ENCODE measurements at regions not wholly inside any gene's neighbourhood (a gene's known extent, or its start where the extent isn't known, plus 50 kb on each side); places are given as distances from the start of the nearest gene placed in this dataset.

GRCh38 chr1:217106231-217106901 is 383.1 kb upstream of the ESRRG start:
- no peak overlapping the region for H3K27ac ChIP-seq (ENCODE audit: low read depth, low read length)
- no peak overlapping the region for H3K4me3 ChIP-seq (ENCODE audit: low read depth in 1 of 5, low read length in 5 of 5)
- no peaks in the 10 kb centered on the region for H3K36me3 ChIP-seq (ENCODE audit: control insufficient read depth in 5 of 5, insufficient read depth in 5 of 5, low read length in 5 of 5)
- H3K9ac ChIP-seq (ENCODE audit: low read length in 5 of 5): no peak overlapping the region
- no peaks in the 10 kb centered on the region for H3K27me3 ChIP-seq (ENCODE audit: control insufficient read depth in 5 of 5, insufficient read depth in 4 of 5, low read length in 5 of 5)
- H3K9me3 ChIP-seq (ENCODE audit: control insufficient read depth in 5 of 5, low read length in 5 of 5): no peaks in the 10 kb centered on the region
- H3K4me1 ChIP-seq (ENCODE audit: control insufficient read depth in 5 of 5, insufficient read depth in 5 of 5, low read length in 5 of 5): no peaks in the 10 kb centered on the region

- Histone ChIP-seq H3K9me3 (ENCODE audit: control insufficient read depth in 5 of 5, low read length in 5 of 5) (no peaks in the 10 kb centered on the region), H3K27ac (ENCODE audit: low read depth, low read length) (no peak overlapping the region), H3K36me3 (ENCODE audit: control insufficient read depth in 5 of 5, insufficient read depth in 5 of 5, low read length in 5 of 5) (no peaks in the 10 kb centered on the region), H3K27me3 (ENCODE audit: control insufficient read depth in 5 of 5, insufficient read depth in 4 of 5, low read length in 5 of 5) (no peaks in the 10 kb centered on the region), H3K4me1 (ENCODE audit: control insufficient read depth in 5 of 5, insufficient read depth in 5 of 5, low read length in 5 of 5) (no peaks in the 10 kb centered on the region), H3K4me3 (ENCODE audit: low read depth in 1 of 5, low read length in 5 of 5) (no peak overlapping the region), H3K9ac (ENCODE audit: low read length in 5 of 5) (no peak overlapping the region)
Observed at GRCh38 chr1:217105437-217105836, 382.2 kb upstream of the ESRRG start.

- Histone ChIP-seq H3K4me1 (ENCODE audit: control insufficient read depth in 5 of 5, insufficient read depth in 5 of 5, low read length in 5 of 5) (peaks cover 0 to 3% (median 0%) of the 10 kb centered on the region in 5 donors), H3K9ac (ENCODE audit: low read length in 5 of 5) (no peak overlapping the region), H3K36me3 (ENCODE audit: control insufficient read depth in 5 of 5, insufficient read depth in 5 of 5, low read length in 5 of 5) (no peaks in the 10 kb centered on the region), H3K4me3 (ENCODE audit: low read depth in 1 of 5, low read length in 5 of 5) (no peak overlapping the region), H3K9me3 (ENCODE audit: control insufficient read depth in 5 of 5, low read length in 5 of 5) (no peaks in the 10 kb centered on the region), H3K27me3 (ENCODE audit: control insufficient read depth in 5 of 5, insufficient read depth in 4 of 5, low read length in 5 of 5) (no peaks in the 10 kb centered on the region), H3K27ac (ENCODE audit: low read depth, low read length) (no peak overlapping the region)
Observed at GRCh38 chr1:217097819-217098218, 374.6 kb upstream of the ESRRG start.

GRCh38 chr1:217096200-217096599 is 373.0 kb upstream of the ESRRG start:
- peaks cover 0 to 5% (median 0%) of the 10 kb centered on the region in 5 donors for H3K4me1 ChIP-seq (ENCODE audit: control insufficient read depth in 5 of 5, insufficient read depth in 5 of 5, low read length in 5 of 5)
- no peaks in the 10 kb centered on the region for H3K27me3 ChIP-seq (ENCODE audit: control insufficient read depth in 5 of 5, insufficient read depth in 4 of 5, low read length in 5 of 5)
- H3K9ac ChIP-seq (ENCODE audit: low read length in 5 of 5): no peak overlapping the region
- no peaks in the 10 kb centered on the region for H3K9me3 ChIP-seq (ENCODE audit: control insufficient read depth in 5 of 5, low read length in 5 of 5)
- no peak overlapping the region for H3K4me3 ChIP-seq (ENCODE audit: low read depth in 1 of 5, low read length in 5 of 5)
- no peaks in the 10 kb centered on the region for H3K36me3 ChIP-seq (ENCODE audit: control insufficient read depth in 5 of 5, insufficient read depth in 5 of 5, low read length in 5 of 5)
- no peak overlapping the region for H3K27ac ChIP-seq (ENCODE audit: low read depth, low read length)

DNA sequence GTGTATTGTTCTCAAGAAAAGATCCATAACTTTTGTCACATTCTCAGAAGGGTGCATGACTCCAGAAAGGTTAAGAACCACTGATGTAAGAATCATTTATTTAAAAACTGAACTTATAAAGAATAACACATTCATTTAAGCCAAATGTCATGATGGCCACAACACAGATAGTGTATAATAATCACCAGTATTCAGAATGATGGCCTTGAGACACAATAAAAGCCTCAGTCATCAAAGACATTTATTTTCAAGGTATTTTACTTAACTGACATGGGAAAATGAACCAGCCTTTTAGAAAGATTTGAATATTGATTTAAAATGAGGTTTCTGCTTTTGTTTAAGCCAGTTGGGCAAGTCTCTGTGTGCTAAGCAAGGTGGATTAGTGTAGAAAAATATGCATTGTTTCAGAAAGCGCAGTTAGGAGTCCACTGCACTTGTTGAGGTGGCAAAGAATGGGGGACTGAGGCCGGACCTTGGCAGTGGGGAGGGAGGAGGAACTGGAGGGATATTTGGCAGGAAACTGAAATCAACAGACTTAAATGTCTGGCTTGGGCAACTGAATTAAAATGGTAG is 371.9 kb upstream of the ESRRG start:
- Histone ChIP-seq H3K36me3 (ENCODE audit: control insufficient read depth in 5 of 5, insufficient read depth in 5 of 5, low read length in 5 of 5) (no peaks in the 10 kb centered on the region), H3K9me3 (ENCODE audit: control insufficient read depth in 5 of 5, low read length in 5 of 5) (no peaks in the 10 kb centered on the region), H3K4me1 (ENCODE audit: control insufficient read depth in 5 of 5, insufficient read depth in 5 of 5, low read length in 5 of 5) (peaks cover 0 to 12% (median 2%) of the 10 kb centered on the region in 5 donors), H3K27me3 (ENCODE audit: control insufficient read depth in 5 of 5, insufficient read depth in 4 of 5, low read length in 5 of 5) (peaks cover 0 to 3% (median 2%) of the 10 kb centered on the region in 5 donors), H3K9ac (ENCODE audit: low read length in 5 of 5) (no peak overlapping the region), H3K27ac (ENCODE audit: low read depth, low read length) (no peak overlapping the region), H3K4me3 (ENCODE audit: low read depth in 1 of 5, low read length in 5 of 5) (no peak overlapping the region)

GRCh38 chr1:217091561-217091960 is 368.3 kb upstream of the ESRRG start:
- Histone ChIP-seq H3K4me3 (ENCODE audit: low read depth in 1 of 5, low read length in 5 of 5) (no peak overlapping the region), H3K36me3 (ENCODE audit: control insufficient read depth in 5 of 5, insufficient read depth in 5 of 5, low read length in 5 of 5) (no peaks in the 10 kb centered on the region), H3K9me3 (ENCODE audit: control insufficient read depth in 5 of 5, low read length in 5 of 5) (no peaks in the 10 kb centered on the region), H3K27me3 (ENCODE audit: control insufficient read depth in 5 of 5, insufficient read depth in 4 of 5, low read length in 5 of 5) (peaks cover 0 to 18% (median 7%) of the 10 kb centered on the region in 5 donors), H3K27ac (ENCODE audit: low read depth, low read length) (no peak overlapping the region), H3K9ac (ENCODE audit: low read length in 5 of 5) (no peak overlapping the region), H3K4me1 (ENCODE audit: control insufficient read depth in 5 of 5, insufficient read depth in 5 of 5, low read length in 5 of 5) (peaks cover 0 to 25% (median 16%) of the 10 kb centered on the region in 5 donors)

GRCh38 chr1:217090060-217090911 is 367.1 kb upstream of the ESRRG start:
- H3K9ac ChIP-seq (ENCODE audit: low read length in 5 of 5): peak overlapping the region in 2 of 5 donors; percentile 1 to 45
- peaks cover 0 to 25% (median 16%) of the 10 kb centered on the region in 5 donors for H3K4me1 ChIP-seq (ENCODE audit: control insufficient read depth in 5 of 5, insufficient read depth in 5 of 5, low read length in 5 of 5)
- peaks cover 0 to 18% (median 7%) of the 10 kb centered on the region in 5 donors for H3K27me3 ChIP-seq (ENCODE audit: control insufficient read depth in 5 of 5, insufficient read depth in 4 of 5, low read length in 5 of 5)
- no peaks in the 10 kb centered on the region for H3K36me3 ChIP-seq (ENCODE audit: control insufficient read depth in 5 of 5, insufficient read depth in 5 of 5, low read length in 5 of 5)
- H3K27ac ChIP-seq (ENCODE audit: low read depth, low read length): no peak overlapping the region
- H3K4me3 ChIP-seq (ENCODE audit: low read depth in 1 of 5, low read length in 5 of 5): peak overlapping the region; percentile 48 to 78 (median 62)
- no peaks in the 10 kb centered on the region for H3K9me3 ChIP-seq (ENCODE audit: control insufficient read depth in 5 of 5, low read length in 5 of 5)

DNA sequence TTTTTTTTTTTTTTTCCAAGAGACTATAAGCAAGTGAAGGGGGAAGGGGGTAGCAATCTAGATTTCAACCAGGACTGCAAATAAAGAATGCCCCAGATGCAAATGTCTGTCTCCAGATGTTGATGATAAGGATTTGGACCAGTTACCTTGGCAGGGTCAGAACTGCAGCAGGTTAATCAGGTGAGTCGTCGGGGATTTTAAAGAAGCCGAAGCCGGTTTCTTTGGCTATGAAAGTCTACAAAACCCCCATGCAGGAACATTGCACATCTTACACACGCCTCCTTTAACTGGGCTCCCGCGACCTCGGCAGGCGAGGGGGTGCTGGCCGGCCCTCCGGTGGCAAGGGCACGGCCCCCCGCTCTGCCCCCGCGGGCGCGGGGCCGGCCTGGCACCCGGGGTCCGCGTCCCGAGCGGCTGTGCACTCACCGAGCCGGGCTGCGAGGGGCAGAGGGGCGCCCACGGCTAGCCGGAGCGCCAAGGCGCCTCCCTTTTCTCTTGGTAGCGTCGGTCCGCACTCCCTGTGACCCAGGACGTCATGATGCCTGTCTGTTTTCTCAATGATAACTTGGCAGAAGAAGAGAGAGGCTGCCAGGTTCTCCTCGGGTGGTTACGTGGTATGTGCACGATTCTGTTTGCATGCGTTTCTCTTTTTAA is 366.3 kb upstream of the ESRRG start:
- Histone ChIP-seq H3K4me3 (ENCODE audit: low read depth in 1 of 5, low read length in 5 of 5) (peak overlapping the region; percentile 48 to 78 (median 62)), H3K4me1 (ENCODE audit: control insufficient read depth in 5 of 5, insufficient read depth in 5 of 5, low read length in 5 of 5) (peaks cover 0 to 25% (median 16%) of the 10 kb centered on the region in 5 donors), H3K27ac (ENCODE audit: low read depth, low read length) (no peak overlapping the region), H3K27me3 (ENCODE audit: control insufficient read depth in 5 of 5, insufficient read depth in 4 of 5, low read length in 5 of 5) (peaks cover 0 to 18% (median 7%) of the 10 kb centered on the region in 5 donors), H3K36me3 (ENCODE audit: control insufficient read depth in 5 of 5, insufficient read depth in 5 of 5, low read length in 5 of 5) (no peaks in the 10 kb centered on the region), H3K9ac (ENCODE audit: low read length in 5 of 5) (peak overlapping the region in 2 of 5 donors; percentile 55 to 62), H3K9me3 (ENCODE audit: control insufficient read depth in 5 of 5, low read length in 5 of 5) (no peaks in the 10 kb centered on the region)

- Histone ChIP-seq H3K27me3 (ENCODE audit: control insufficient read depth in 5 of 5, insufficient read depth in 4 of 5, low read length in 5 of 5) (peaks cover 0 to 18% (median 7%) of the 10 kb centered on the region in 5 donors), H3K27ac (ENCODE audit: low read depth, low read length) (no peak overlapping the region), H3K4me1 (ENCODE audit: control insufficient read depth in 5 of 5, insufficient read depth in 5 of 5, low read length in 5 of 5) (peaks cover 0 to 25% (median 16%) of the 10 kb centered on the region in 5 donors), H3K4me3 (ENCODE audit: low read depth in 1 of 5, low read length in 5 of 5) (peak overlapping the region; percentile 48 to 67 (median 62)), H3K9me3 (ENCODE audit: control insufficient read depth in 5 of 5, low read length in 5 of 5) (no peaks in the 10 kb centered on the region), H3K9ac (ENCODE audit: low read length in 5 of 5) (peak overlapping the region in 1 of 5 donors; percentile 55), H3K36me3 (ENCODE audit: control insufficient read depth in 5 of 5, insufficient read depth in 5 of 5, low read length in 5 of 5) (no peaks in the 10 kb centered on the region)
Observed at GRCh38 chr1:217088521-217089284, 365.5 kb upstream of the ESRRG start.
